ENCODE measurements at regions not wholly inside any gene's neighbourhood (a gene's known extent, or its start where the extent isn't known, plus 50 kb on each side); places are given as distances from the start of the nearest gene placed in this dataset.

GRCh38 chr6:167763056-167763944 lies 63.4 kb upstream of the AFDN start (continued):
- TF ChIP-seq NCOR1 (IDR thresholded peaks at IDR 0.05; ENCODE audit: borderline replicate concordance, low read length) (no peak), NR2F6 (IDR thresholded peaks at IDR 0.05) (no peak), NR2F6 (CRISPR knock-in tag; IDR thresholded peaks at IDR 0.05) (no peak), KDM3A (CRISPR knock-in tag; IDR thresholded peaks at IDR 0.05; ENCODE audit: low read depth) (no peak), ZNF260 (CRISPR knock-in tag; IDR thresholded peaks at IDR 0.05; ENCODE audit: borderline replicate concordance, low read depth) (no peak), ZNF619 (CRISPR knock-in tag; IDR thresholded peaks at IDR 0.05) (no peak), ZNF318 (CRISPR knock-in tag; IDR thresholded peaks at IDR 0.05) (peak; percentile 77; the same call in 1 of the 2 replicates), ZNF570 (CRISPR knock-in tag; IDR thresholded peaks at IDR 0.05; ENCODE audit: borderline replicate concordance) (0 out of 2 replicates have a peak, but pooled peaks have one; percentile 35), NRL (CRISPR knock-in tag; IDR thresholded peaks at IDR 0.05; ENCODE audit: borderline replicate concordance) (no peak), HOXA3 (CRISPR knock-in tag; IDR thresholded peaks at IDR 0.05) (no peak), ZNF24 (IDR thresholded peaks at IDR 0.05) (no peak), PCBP1 (IDR thresholded peaks at IDR 0.05; ENCODE audit: borderline replicate concordance, low read depth, low read length) (no peak), ZNF580 (CRISPR knock-in tag; IDR thresholded peaks at IDR 0.05; ENCODE audit: borderline replicate concordance, low read depth) (no peak), ATF7-NPFF (CRISPR knock-in tag; IDR thresholded peaks at IDR 0.05; ENCODE audit: low read depth) (peak; percentile 49; the same call in 1 of the 2 replicates), ZNF616 (CRISPR knock-in tag; IDR thresholded peaks at IDR 0.05; ENCODE audit: low read depth) (no peak), ZNF777 (CRISPR knock-in tag; IDR thresholded peaks at IDR 0.05) (no peak), ZFP41 (CRISPR knock-in tag; IDR thresholded peaks at IDR 0.05; ENCODE audit: borderline replicate concordance) (0 out of 2 replicates have a peak, but pooled peaks have one; percentile 29), ZNF672 (CRISPR knock-in tag; IDR thresholded peaks at IDR 0.05) (no peak), ZNF550 (CRISPR knock-in tag; IDR thresholded peaks at IDR 0.05; ENCODE audit: borderline replicate concordance) (no peak), ZNF180 (CRISPR knock-in tag; IDR thresholded peaks at IDR 0.05; ENCODE audit: borderline replicate concordance, low read depth) (no peak), RBM39 (IDR thresholded peaks at IDR 0.05; ENCODE audit: low read depth, low read length, poor library complexity, severe bottlenecking) (no peak), ZNF589 (CRISPR knock-in tag; conservative IDR thresholded peaks at IDR 0.05) (no peak)
